CD14-positive monocyte (primary cell): ENCODE measurements at regions not wholly inside any gene's neighbourhood (a gene's known extent, or its start where the extent isn't known, plus 50 kb on each side); places are given as distances from the start of the nearest gene placed in this dataset.

Experiments used
- DNase-seq, 3 donors: peaks; one replicate each; pipeline ENCODE4 v3.0.0-alpha.2; 2011 to 2022
- H2AFZ ChIP-seq: 2 replicates; pipeline ENCODE4 v1.6.0; 2012; ENCODE audit warnings: mild to moderate bottlenecking, low read depth, low read length, inconsistent platforms; ENCODE audit not compliant: insufficient read depth, poor library complexity, severe bottlenecking
- H3K27ac ChIP-seq, 2 donors: 1 replicate in 1 of 2; 2 replicates in 1 of 2; pipeline ENCODE4 v1.5.1; 2012 to 2013; ENCODE audit warnings: low read length in 2 of 2, control low read depth in 1 of 2, inconsistent platforms in 1 of 2, low read depth in 1 of 2, mild to moderate bottlenecking in 1 of 2
- H3K27me3 ChIP-seq, 2 donors: one replicate each; pipeline versions ENCODE4 v1.6.0 to v1.6.1; 2011 to 2013; ENCODE audit warnings: low read length in 2 of 2; ENCODE audit not compliant: control insufficient read depth in 2 of 2, insufficient read depth in 2 of 2
- H3K36me3 ChIP-seq, 2 donors: replicated peaks in 1 of 2; 1 replicate in 1 of 2; 2 replicates in 1 of 2; pipeline versions ENCODE4 v1.5.1 to v1.6.1; 2012 to 2013; ENCODE audit warnings: low read length in 2 of 2, control low read depth in 1 of 2, inconsistent platforms in 1 of 2, mild to moderate bottlenecking in 1 of 2; ENCODE audit not compliant: insufficient read depth in 2 of 2, control insufficient read depth in 1 of 2
- H3K4me1 ChIP-seq, 2 donors: 1 replicate in 1 of 2; 2 replicates in 1 of 2; pipeline versions ENCODE4 v1.5.1 to v1.6.1; 2012 to 2013; ENCODE audit warnings: low read length in 2 of 2, control low read depth in 1 of 2, inconsistent platforms in 1 of 2, mild to moderate bottlenecking in 1 of 2, moderate library complexity in 1 of 2; ENCODE audit not compliant: insufficient read depth in 2 of 2, control insufficient read depth in 1 of 2
- H3K4me2 ChIP-seq: replicated peaks from 2 replicates; pipeline ENCODE3; 2012; ENCODE audit warnings: low read length, moderate library complexity, mild to moderate bottlenecking; ENCODE audit not compliant: poor library complexity, severe bottlenecking; ENCODE audit errors: extremely low read depth
- H3K4me3 ChIP-seq, 3 experiments: fragments of 200-600 bp in 1 of 3; sonication (generic) in 1 of 3; replicated peaks in 1 of 3; 1 replicate in 2 of 3; 2 replicates in 1 of 3; pipeline ENCODE4 v1.5.1; 2011 to 2013; ENCODE audit warnings: low read length in 3 of 3, mild to moderate bottlenecking in 3 of 3, control low read depth in 2 of 3, low read depth in 2 of 3, inconsistent platforms in 1 of 3, moderate library complexity in 1 of 3
- H3K79me2 ChIP-seq: 2 replicates; pipeline ENCODE4 v1.6.0; 2012; ENCODE audit warnings: mild to moderate bottlenecking, control low read depth, inconsistent platforms, low read length, moderate library complexity; ENCODE audit not compliant: insufficient read depth
- H3K9ac ChIP-seq: 2 replicates; pipeline ENCODE4 v1.6.0; 2017; ENCODE audit warnings: low read length, mild to moderate bottlenecking; ENCODE audit not compliant: insufficient read depth, poor library complexity, severe bottlenecking
- H3K9me3 ChIP-seq, 2 donors: replicated peaks in 1 of 2; 1 replicate in 1 of 2; 2 replicates in 1 of 2; pipeline versions ENCODE4 v1.5.1 to v1.6.1; 2012 to 2013; ENCODE audit warnings: low read length in 2 of 2, control low read depth in 1 of 2; ENCODE audit not compliant: control insufficient read depth in 1 of 2, insufficient read depth in 1 of 2
- H4K20me1 ChIP-seq: 2 replicates; pipeline ENCODE4 v1.6.0; 2012; ENCODE audit warnings: mild to moderate bottlenecking, low read length, control low read depth, moderate library complexity; ENCODE audit not compliant: insufficient read depth
- H3K27ac Mint-ChIP-seq, 7 donors: one replicate each; pipeline ENCODE4 v1.8.0; 2020; ENCODE audit warnings: mild to moderate bottlenecking in 7 of 7, mixed read lengths in 7 of 7, moderate library complexity in 6 of 7, inconsistent platforms in 2 of 7
- H3K27me3 Mint-ChIP-seq, 3 donors: one replicate each; pipeline ENCODE4 v1.8.0; 2021 to 2022; ENCODE audit warnings: low read depth in 3 of 3, mild to moderate bottlenecking in 3 of 3, mixed read lengths in 3 of 3, moderate library complexity in 3 of 3, inconsistent platforms in 1 of 3
- H3K36me3 Mint-ChIP-seq, 2 donors: one replicate each; pipeline ENCODE4 v1.8.0; 2020; ENCODE audit warnings: mixed read lengths in 2 of 2, inconsistent platforms in 1 of 2, mild to moderate bottlenecking in 1 of 2
- H3K4me1 Mint-ChIP-seq: one replicate; pipeline ENCODE4 v1.8.0; 2020; ENCODE audit warnings: mild to moderate bottlenecking, mixed read lengths
- H3K4me3 Mint-ChIP-seq, 2 donors: one replicate each; pipeline ENCODE4 v1.8.0; 2020; ENCODE audit warnings: mild to moderate bottlenecking in 2 of 2, mixed read lengths in 2 of 2, moderate library complexity in 1 of 2
- H3K9me3 Mint-ChIP-seq, 7 donors: one replicate each; pipeline ENCODE4 v1.8.0; 2020 to 2022; ENCODE audit warnings: mixed read lengths in 7 of 7, mild to moderate bottlenecking in 6 of 7, moderate library complexity in 6 of 7, inconsistent platforms in 2 of 7
- CTCF ChIP-seq: fragments of 200-600 bp; IDR thresholded peaks from one replicate; pipeline ENCODE4 v1.8.0; 2022; ENCODE audit warnings: antibody characterized with exemption, mild to moderate bottlenecking
- WGBS: methylation state at CpG from one replicate; pipeline ENCODE4 v1.1.5; 2013; ENCODE audit warnings: missing lambda C conversion rate; ENCODE audit not compliant: insufficient coverage; 5-methylcytosine and 5-hydroxymethylcytosine counted together
- intact Hi-C, 2 donors: fragments of 100-400 bp; cut with micrococcal nuclease; formaldehyde crosslinking; loops; one replicate each; pipeline versions ENCODE4 v1.15.0 to v1.15.1; 2023

- Mint-ChIP-seq H3K27ac (no peak overlapping the region), H3K4me3 (no peak overlapping the region), H3K36me3 (no peaks in the 10 kb centered on the region), H3K27me3 (peaks cover 7 to 12% (median 9%) of the 10 kb centered on the region in 3 donors), H3K9me3 (peaks cover 0 to 6% (median 1%) of the 10 kb centered on the region in 7 donors), H3K4me1 (no peaks in the 10 kb centered on the region)
- Histone ChIP-seq H3K9ac (no peak overlapping the region), H3K27me3 (no peaks in the 10 kb centered on the region), H3K27ac (no peak overlapping the region), H4K20me1 (no peaks in the 10 kb centered on the region), H2AFZ (no peak overlapping the region), H3K4me2 (no peak overlapping the region), H3K36me3 (no peaks in the 10 kb centered on the region), H3K9me3 (no peaks in the 10 kb centered on the region), H3K4me3 (no peak overlapping the region), H3K79me2 (no peaks in the 10 kb centered on the region), H3K4me1 (no peaks in the 10 kb centered on the region)
- no peak for DNase-seq
- 100% methylated on average over 1 of the region's 3 CpGs for WGBS
- intact Hi-C loops: no loop called here
- TF ChIP-seq CTCF: no peak
These were observed 184.0 kb upstream of the RFC3 start for GRCh38 chr13:33633701-33634545.

- no peak overlapping the region for H3K9ac ChIP-seq
- intact Hi-C loops: no loop called here
- no peak for TF ChIP-seq CTCF
- H4K20me1 ChIP-seq: no peaks in the 10 kb centered on the region
- Mint-ChIP-seq H3K9me3 (peaks cover 0 to 6% (median 2%) of the 10 kb centered on the region in 7 donors), H3K27ac (no peak overlapping the region), H3K27me3 (peaks cover 7 to 12% (median 9%) of the 10 kb centered on the region in 3 donors), H3K4me1 (no peaks in the 10 kb centered on the region), H3K4me3 (no peak overlapping the region), H3K36me3 (no peaks in the 10 kb centered on the region)
- WGBS: 89% methylated on average over 3 of the region's 8 CpGs
- no peak overlapping the region for H3K27ac ChIP-seq
- no peak overlapping the region for H2AFZ ChIP-seq
- H3K4me2 ChIP-seq: no peak overlapping the region
- no peak for DNase-seq
- H3K4me1 ChIP-seq: no peaks in the 10 kb centered on the region
- no peaks in the 10 kb centered on the region for H3K9me3 ChIP-seq
- H3K27me3 ChIP-seq: no peaks in the 10 kb centered on the region
- no peaks in the 10 kb centered on the region for H3K79me2 ChIP-seq
- H3K36me3 ChIP-seq: no peaks in the 10 kb centered on the region
- H3K4me3 ChIP-seq: no peak overlapping the region
These were observed 183.4 kb upstream of the RFC3 start for GRCh38 chr13:33634546-33634982.
